ENCODE measurements at regions not wholly inside any gene's neighbourhood (a gene's known extent, or its start where the extent isn't known, plus 50 kb on each side); places are given as distances from the start of the nearest gene placed in this dataset.

- no peak for TF ChIP-seq CTCF (IDR thresholded peaks at IDR 0.05; ENCODE audit: insufficient read depth, low read depth, low read length, missing control alignments)
Measured at GRCh38 chr15:81856634-81857026, 189.2 kb downstream of the MEX3B start.

GRCh38 chr15:81856001-81856633 is 189.7 kb downstream of the MEX3B start:
- no peak for DNase-seq (ENCODE audit: low read depth)
- TF ChIP-seq CTCF (IDR thresholded peaks at IDR 0.05; ENCODE audit: insufficient read depth, low read depth, low read length, missing control alignments) = no peak

More at GRCh38 chr15:81856634-81857026, 189.2 kb downstream of the MEX3B start:
- H3K4me3 ChIP-seq (ENCODE audit: low read length) = no peak overlapping the region
- DNase-seq (ENCODE audit: low read depth) = no peak

GRCh38 chr15:81853150-81853748 is 192.6 kb downstream of the MEX3B start:
- no peak for TF ChIP-seq CTCF (IDR thresholded peaks at IDR 0.05; ENCODE audit: insufficient read depth, low read depth, low read length, missing control alignments)
- DNase-seq (ENCODE audit: low read depth) = no peak
- no peak overlapping the region for H3K4me3 ChIP-seq (ENCODE audit: low read length)

More at GRCh38 chr15:81856001-81856633, 189.7 kb downstream of the MEX3B start:
- no peak overlapping the region for H3K4me3 ChIP-seq (ENCODE audit: low read length)

GRCh38 chr15:81852411-81853149 is 193.2 kb downstream of the MEX3B start:
- no peak overlapping the region for H3K4me3 ChIP-seq (ENCODE audit: low read length)
- TF ChIP-seq CTCF (IDR thresholded peaks at IDR 0.05; ENCODE audit: insufficient read depth, low read depth, low read length, missing control alignments) = no peak
- no peak for DNase-seq (ENCODE audit: low read depth)

- H3K4me3 ChIP-seq (ENCODE audit: low read length) = no peak overlapping the region
- DNase-seq (ENCODE audit: low read depth) = no peak
- TF ChIP-seq CTCF (IDR thresholded peaks at IDR 0.05; ENCODE audit: insufficient read depth, low read depth, low read length, missing control alignments) = no peak
Measured at GRCh38 chr15:81851757-81852156, 194.1 kb downstream of the MEX3B start.

GRCh38 chr15:81851325-81851724 is 194.5 kb downstream of the MEX3B start:
- no peak overlapping the region for H3K4me3 ChIP-seq (ENCODE audit: low read length)
- TF ChIP-seq CTCF (IDR thresholded peaks at IDR 0.05; ENCODE audit: insufficient read depth, low read depth, low read length, missing control alignments) = no peak
- no peak for DNase-seq (ENCODE audit: low read depth)
